ENCODE measurements at regions not wholly inside any gene's neighbourhood (a gene's known extent, or its start where the extent isn't known, plus 50 kb on each side); places are given as distances from the start of the nearest gene placed in this dataset.

GRCh38 chr2:8254791-8255447 is 426.9 kb upstream of the ID2 start:
- Histone ChIP-seq H3K27ac (no peak overlapping the region), H3K27me3 (no peaks in the 10 kb centered on the region), H3K4me3 (no peak overlapping the region), H3K4me1 (no peaks in the 10 kb centered on the region), H3K36me3 (no peaks in the 10 kb centered on the region), H3K9me3 (no peaks in the 10 kb centered on the region)
- intact Hi-C loops (cut with DNase I), result no loop called here
- TF ChIP-seq CTCF (IDR thresholded peaks at IDR 0.05), result no peak
- TF ChIP-seq EP300 (IDR thresholded peaks at IDR 0.05), result no peak
- no peak for TF ChIP-seq POLR2AphosphoS5 (IDR thresholded peaks at IDR 0.05)
- no peak for TF ChIP-seq POLR2A (IDR thresholded peaks at IDR 0.05)
- WGBS, 2 donors, result 93 to 95% methylated on average over 7 of the region's 7 CpGs
- no peak for DNase-seq

GRCh38 chr2:8255448-8255800 is 426.4 kb upstream of the ID2 start:
- 95 to 100% methylated on average over 1 of the region's 1 CpG for WGBS, 2 donors
- no peak overlapping the region for H3K4me3 ChIP-seq
- no peaks in the 10 kb centered on the region for H3K9me3 ChIP-seq
- H3K27ac ChIP-seq, result no peak overlapping the region
- H3K4me1 ChIP-seq, result no peaks in the 10 kb centered on the region
- H3K36me3 ChIP-seq, result no peaks in the 10 kb centered on the region
- TF ChIP-seq POLR2AphosphoS5 (IDR thresholded peaks at IDR 0.05) (no peak), EP300 (IDR thresholded peaks at IDR 0.05) (no peak), CTCF (IDR thresholded peaks at IDR 0.05) (no peak), POLR2A (IDR thresholded peaks at IDR 0.05) (no peak)
- intact Hi-C loops (cut with DNase I), result no loop called here
- H3K27me3 ChIP-seq, result no peaks in the 10 kb centered on the region
- DNase-seq, result no peak

- Histone ChIP-seq H3K4me1 (no peaks in the 10 kb centered on the region), H3K36me3 (no peaks in the 10 kb centered on the region), H3K27ac (no peak overlapping the region), H3K9me3 (no peaks in the 10 kb centered on the region), H3K4me3 (no peak overlapping the region), H3K27me3 (no peaks in the 10 kb centered on the region)
- no peak for DNase-seq
- 30 to 69% methylated on average over 6 of the region's 6 CpGs for WGBS, 2 donors
- TF ChIP-seq CTCF (IDR thresholded peaks at IDR 0.05) (no peak), POLR2AphosphoS5 (IDR thresholded peaks at IDR 0.05) (no peak), EP300 (IDR thresholded peaks at IDR 0.05) (no peak), POLR2A (IDR thresholded peaks at IDR 0.05) (no peak)
- intact Hi-C loops (cut with DNase I), result no loop called here
Measured at GRCh38 chr2:8256905-8257304, 425.0 kb upstream of the ID2 start.

- Histone ChIP-seq H3K4me3 (no peak overlapping the region), H3K27me3 (no peaks in the 10 kb centered on the region), H3K36me3 (no peaks in the 10 kb centered on the region), H3K27ac (no peak overlapping the region), H3K9me3 (no peaks in the 10 kb centered on the region), H3K4me1 (no peaks in the 10 kb centered on the region)
- TF ChIP-seq EP300 (IDR thresholded peaks at IDR 0.05), result no peak
- no peak for TF ChIP-seq POLR2A (IDR thresholded peaks at IDR 0.05)
- TF ChIP-seq POLR2AphosphoS5 (IDR thresholded peaks at IDR 0.05), result no peak
- no peak for TF ChIP-seq CTCF (IDR thresholded peaks at IDR 0.05)
- intact Hi-C loops (cut with DNase I), result no loop called here
- no peak for DNase-seq
- 80 to 85% methylated on average over 4 of the region's 4 CpGs for WGBS, 2 donors
Measured at GRCh38 chr2:8257502-8257901, 424.4 kb upstream of the ID2 start.

GRCh38 chr2:8258406-8258805 is 423.4 kb upstream of the ID2 start:
- no peak overlapping the region for H3K4me3 ChIP-seq
- no peaks in the 10 kb centered on the region for H3K27me3 ChIP-seq
- intact Hi-C loops (cut with DNase I), result no loop called here
- no peak overlapping the region for H3K27ac ChIP-seq
- WGBS, 2 donors, result 97 to 99% methylated on average over 4 of the region's 4 CpGs
- no peaks in the 10 kb centered on the region for H3K36me3 ChIP-seq
- no peaks in the 10 kb centered on the region for H3K4me1 ChIP-seq
- no peaks in the 10 kb centered on the region for H3K9me3 ChIP-seq
- TF ChIP-seq POLR2AphosphoS5 (IDR thresholded peaks at IDR 0.05) (no peak), POLR2A (IDR thresholded peaks at IDR 0.05) (no peak), EP300 (IDR thresholded peaks at IDR 0.05) (no peak), CTCF (IDR thresholded peaks at IDR 0.05) (no peak)
- no peak for DNase-seq
